ENCODE measurements at regions not wholly inside any gene's neighbourhood (a gene's known extent, or its start where the extent isn't known, plus 50 kb on each side); places are given as distances from the start of the nearest gene placed in this dataset.

- no peak for TF ChIP-seq REST (IDR thresholded peaks at IDR 0.05; ENCODE audit: unreplicated experiment)
- TF ChIP-seq CTCF (conservative IDR thresholded peaks at IDR 0.05; ENCODE audit: low read depth in 2 of 2), result no peak
- TF ChIP-seq CREB1 (CRISPR knock-in tag; IDR thresholded peaks at IDR 0.05; ENCODE audit: low read depth), result no peak
- TF ChIP-seq POLR2AphosphoS5 (IDR thresholded peaks at IDR 0.05; ENCODE audit: low read depth), result no peak
- no peak for TF ChIP-seq EZH2phosphoT487 (IDR thresholded peaks at IDR 0.05; ENCODE audit: unreplicated experiment)
These were observed 130.4 kb upstream of the NTF3 start for GRCh38 chr12:5301539-5301938.
